Stimulated activated CD4-positive, alpha-beta T cell treated with anti-CD3 and anti-CD28 coated beads, Interleukin-4, amount 100 ng/mL, for 24 hours (primary cell): ENCODE measurements at regions not wholly inside any gene's neighbourhood (a gene's known extent, or its start where the extent isn't known, plus 50 kb on each side); places are given as distances from the start of the nearest gene placed in this dataset.
"Not testable (repeated sequence)": the region's sequence is repeated elsewhere in the genome, so short reads cannot be mapped to it uniquely, and the experiment has no call there.

Experiments used
- DNase-seq: peaks from one replicate; pipeline ENCODE4 v3.0.0-alpha.2; 2020

DNA sequence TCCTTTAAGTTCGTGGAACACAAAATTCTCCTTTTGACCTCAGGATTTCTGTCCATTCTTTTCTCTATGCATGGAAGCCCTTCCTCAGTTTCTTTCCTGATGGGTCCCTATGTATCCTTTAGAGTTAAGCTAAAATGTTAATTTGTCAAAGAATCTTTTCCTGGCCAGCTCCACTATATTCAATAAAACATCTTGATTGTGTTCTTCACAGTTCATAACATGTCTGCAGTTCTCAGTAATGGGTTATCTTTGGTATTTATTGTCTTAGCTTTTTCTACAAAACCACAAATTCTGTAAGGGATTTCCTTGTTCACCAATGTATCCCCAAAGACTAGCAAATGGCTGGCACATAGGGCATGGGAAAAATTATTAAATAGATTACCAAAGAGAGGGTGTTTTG is 998.5 kb downstream of the ADGRL2 start:
- DNase-seq: no peak

DNA sequence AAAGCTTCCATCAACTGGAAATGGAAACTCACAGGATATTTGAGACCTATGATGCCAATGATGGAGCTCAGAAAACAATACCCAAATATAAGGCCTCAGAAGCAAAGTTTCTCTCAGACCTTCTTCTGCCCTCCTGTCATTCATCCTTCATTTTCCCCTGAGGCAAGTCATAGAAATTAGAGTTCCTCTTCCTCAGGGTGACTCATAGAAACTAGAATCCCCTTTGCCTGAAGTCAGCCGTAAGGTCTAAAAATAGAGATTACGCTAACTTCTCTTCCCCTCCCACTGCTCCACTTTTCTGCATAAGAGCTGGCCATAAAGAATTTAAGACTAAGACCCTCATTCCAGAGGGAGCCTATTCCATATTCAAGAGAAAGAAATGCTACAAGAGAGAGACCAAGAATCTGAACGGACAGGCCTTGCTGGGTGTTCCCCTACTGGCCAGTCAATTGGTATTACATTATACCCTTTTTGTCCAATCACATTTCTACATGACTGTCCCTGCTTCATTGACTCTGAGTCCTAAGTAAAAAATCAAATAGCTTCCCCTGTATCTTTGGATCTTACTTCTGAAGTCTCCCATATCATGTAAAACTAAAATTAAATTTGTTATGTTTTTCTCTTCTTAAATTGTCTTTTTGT is 994.9 kb downstream of the ADGRL2 start:
- DNase-seq: no peak

DNA sequence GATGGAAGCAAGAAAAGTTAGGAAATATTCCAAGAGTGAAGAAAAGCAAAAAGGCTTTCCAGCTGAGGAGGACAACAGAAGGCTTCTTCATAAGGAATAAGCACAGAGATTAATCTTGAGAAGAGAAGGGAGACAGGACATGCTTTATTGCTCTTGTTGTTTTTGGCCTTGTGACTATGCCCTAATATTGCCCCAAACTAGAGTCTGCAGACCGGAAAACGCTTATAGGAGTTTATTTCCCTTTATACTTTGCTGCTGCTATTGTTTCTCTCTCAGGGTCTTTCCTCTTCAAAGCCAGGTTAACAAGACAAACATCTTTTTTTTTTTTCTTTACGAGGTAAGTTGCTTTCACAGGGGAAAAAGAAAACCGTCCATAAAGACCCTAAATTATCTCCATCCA is 991.4 kb downstream of the ADGRL2 start:
- DNase-seq: no peak

DNA sequence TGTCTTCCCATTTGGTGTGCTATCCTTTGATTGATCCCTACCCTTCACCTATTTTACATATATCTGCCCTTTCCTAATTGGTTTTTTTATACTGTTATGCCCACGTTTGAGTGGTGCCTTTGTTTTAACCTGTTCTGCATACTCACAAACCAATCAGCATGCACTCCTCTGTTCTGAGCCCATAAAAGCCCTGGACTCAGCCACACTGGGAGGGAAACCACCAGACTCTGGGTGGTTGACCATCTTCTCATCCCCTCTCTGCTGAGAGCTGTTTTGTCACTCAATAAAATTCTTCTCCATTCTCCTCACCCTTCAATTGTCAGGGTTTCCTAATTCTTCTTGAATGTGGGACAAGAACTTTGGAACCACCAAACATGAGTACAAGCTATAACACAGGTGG is 989.8 kb downstream of the ADGRL2 start:
- no peak for DNase-seq

DNA sequence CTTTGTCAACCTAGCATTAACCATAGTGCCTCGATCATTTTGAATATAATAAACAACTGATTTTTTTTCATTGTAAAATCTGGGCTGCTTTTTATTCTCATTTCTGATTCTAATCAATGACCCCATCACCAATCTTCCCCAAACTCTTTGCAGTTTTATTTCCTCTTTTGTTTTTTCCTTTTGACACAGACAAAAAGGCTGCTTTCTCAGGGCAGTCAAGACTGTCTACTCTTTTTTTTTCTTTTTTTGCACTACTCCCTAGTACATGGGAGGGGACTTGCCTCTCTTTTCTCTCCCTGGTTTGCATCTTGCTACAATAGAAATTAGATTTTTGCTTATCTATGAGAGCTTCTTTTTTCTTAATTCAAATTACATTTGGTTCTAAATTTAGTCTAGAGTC is 987.9 kb downstream of the ADGRL2 start:
- no peak for DNase-seq

DNA sequence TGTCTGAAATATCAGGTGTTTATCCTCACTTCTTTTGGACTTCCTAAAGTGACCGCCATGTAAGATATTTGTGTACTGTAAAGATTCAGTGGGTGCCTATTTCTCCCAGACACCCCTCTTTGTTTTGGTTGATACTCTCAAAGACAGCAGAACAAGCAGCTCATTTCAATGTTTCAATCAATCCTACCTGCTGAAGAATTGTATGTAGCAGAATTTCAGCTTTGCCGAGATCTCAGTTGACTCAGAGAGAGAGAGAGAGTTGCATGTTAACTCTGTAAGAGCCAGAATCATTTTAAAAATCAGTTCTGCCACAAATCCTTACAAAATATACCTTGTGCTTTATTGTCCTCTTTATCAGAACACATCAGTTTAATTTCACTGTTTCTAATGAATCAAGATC is 987.3 kb downstream of the ADGRL2 start:
- no peak for DNase-seq

DNA sequence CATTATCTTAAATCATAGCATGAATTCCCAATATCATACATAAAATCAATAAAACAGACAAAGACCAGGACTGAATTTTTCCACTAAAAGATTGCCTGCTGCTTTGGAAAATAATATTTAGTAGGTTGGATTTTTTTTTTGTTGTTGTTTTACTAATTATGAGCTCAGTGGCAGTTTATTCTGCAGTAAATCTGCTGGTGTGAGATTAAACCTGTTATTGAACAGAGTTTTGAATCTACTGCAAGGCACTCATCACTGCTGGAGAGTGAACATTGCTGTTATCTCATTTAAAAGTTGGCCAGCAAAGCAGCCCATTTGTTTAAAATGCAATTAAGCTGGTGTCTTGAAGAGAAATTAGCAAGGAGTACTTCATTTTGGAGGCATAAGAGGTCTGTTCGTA is 986.1 kb downstream of the ADGRL2 start:
- DNase-seq: no peak

DNA sequence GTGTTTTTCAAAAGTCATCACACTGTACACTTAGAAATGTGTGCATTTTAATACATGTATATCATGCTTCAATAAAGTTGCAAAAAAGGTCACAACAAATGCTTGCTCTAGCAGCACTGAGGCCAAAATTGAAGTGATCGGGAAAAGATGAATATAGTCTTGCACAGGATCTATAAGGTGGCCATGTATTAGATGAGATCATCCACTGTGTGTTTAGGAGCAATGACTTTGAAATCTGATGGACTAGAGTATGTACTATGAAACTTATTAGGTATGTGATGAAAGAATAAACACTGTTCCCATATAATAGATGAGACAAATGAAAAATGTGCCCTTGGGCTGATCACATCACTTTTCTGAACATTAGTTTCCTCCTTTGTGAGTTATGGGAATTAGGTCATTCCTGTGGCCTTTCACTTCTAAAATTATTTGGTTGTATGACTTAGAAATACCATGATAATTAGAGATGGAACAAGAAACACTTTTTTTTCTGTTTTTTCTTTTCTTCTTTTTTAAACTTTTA is 984.6 kb downstream of the ADGRL2 start:
- DNase-seq: no peak

DNA sequence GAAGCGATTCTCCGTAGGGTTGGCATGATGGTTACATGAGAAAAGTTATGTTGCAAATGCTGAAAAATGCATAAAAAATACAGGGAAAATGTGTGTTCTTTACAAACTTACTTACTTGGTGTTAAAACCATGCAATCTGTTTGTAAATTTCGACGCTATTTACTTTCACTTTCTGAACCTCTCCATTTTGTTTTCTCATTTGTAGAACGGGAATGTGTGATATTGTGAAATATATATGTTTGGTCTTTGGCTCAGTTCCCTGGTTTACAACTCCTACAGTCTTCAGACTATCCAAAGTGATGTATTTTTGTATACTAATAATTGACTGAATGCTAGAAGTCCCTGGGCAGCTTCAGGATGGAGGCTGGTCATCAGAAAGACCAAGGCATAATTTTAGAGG is 982.3 kb downstream of the ADGRL2 start:
- DNase-seq: no peak

DNA sequence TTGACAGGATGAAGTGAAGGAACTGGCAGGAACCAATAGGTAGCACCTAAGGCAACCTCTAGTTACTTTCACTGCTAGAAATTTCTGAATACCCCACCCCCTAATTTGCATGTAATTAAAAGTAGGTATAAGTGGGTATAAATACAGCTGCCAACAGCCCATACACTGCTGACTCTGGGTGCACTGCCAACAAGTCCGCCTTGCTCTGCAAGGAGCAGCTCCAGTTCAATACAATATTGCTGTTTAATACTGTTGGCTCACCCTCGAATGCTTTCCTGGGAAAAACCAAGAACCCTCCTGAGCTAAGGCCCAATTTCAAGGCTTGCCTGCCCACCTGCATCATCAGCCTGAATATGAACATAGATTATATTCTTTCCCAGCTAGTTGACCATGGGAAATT is 981.9 kb downstream of the ADGRL2 start:
- no peak for DNase-seq

DNA sequence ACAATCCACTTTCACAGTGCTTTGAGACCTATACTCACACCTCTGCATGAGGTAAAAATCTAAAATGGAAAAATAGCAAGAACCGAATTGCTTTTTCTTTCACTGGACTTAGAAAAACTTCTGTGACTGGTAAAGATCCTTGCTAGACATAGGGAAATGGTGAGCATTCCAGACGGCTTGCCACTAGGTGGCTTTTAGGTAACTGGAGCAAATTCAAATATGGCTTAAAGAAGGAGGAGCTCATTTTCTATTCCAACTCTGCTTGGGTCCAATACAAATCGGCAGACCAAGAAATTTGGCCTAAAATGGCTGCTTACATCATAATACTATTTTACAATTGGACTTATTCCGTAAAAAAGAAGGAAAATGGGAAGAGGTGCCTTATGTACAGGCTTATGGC is 977.9 kb downstream of the ADGRL2 start:
- no peak for DNase-seq

DNA sequence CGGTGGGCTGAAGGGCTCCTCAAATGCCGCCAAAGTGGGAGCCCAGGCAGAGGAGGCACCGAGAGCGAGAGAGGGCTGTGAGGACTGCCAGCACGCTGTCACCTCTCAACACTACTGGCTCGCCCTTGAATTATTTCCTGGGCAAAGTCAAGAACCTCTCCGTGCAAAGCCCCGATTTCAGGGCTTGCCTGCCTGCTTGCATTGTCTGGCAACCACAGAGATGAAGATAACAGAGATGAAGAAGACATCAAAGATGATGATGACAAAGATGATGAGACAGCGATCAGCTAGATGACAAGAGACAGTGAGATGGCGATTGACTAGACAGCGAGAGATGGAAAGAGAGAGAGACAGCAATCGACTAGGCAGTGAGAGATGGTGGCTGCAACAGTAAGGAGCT is 976.5 kb downstream of the ADGRL2 start:
- DNase-seq: no peak

DNA sequence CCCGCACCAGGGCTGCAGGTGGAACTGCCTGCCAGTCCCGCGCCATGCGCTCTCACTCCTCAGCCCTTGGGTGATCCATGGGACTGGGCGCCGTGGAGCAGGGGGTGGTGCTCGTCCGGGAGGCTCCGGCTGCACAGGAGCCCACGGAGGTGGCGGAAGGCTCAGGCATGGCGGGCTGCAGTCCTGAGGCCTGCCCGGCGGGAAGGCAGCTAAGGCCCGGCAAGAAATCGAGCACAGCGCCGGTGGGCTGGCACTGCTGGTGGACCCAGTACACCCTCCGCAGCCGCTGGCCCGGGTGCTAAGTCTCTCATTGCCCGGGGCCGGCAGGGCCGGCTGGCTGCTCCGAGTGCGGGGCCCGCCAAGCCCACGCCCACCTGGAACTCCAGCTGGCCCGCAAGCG is 976.0 kb downstream of the ADGRL2 start:
- not testable (repeated sequence) for DNase-seq

DNA sequence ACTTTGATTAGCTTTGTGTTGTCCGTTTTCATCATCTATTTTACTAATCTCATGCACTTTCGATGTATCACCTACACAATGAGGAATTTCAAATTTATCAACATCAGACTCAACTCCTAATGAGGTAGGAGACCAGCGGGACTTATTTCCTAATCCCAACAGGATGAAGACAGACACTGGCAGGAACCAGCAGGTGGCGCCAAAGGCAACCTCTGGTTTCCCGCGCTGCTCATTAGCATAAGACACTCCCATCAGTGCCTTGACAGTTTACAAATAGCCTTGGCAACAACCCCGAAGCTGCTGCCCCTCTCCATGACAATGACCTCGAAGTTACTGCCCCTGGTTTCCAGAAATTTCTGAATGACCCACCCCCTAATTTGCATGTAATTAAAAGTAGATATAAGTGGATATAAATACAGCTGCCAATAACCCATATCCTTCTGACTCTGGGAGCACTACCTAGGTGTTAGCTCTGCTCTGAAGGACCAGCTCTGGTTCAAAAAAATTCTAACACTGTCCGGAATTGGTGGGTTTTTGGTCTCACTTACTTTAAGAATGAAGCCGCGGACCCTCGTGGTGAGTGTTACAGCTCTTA is 974.8 kb downstream of the ADGRL2 start:
- DNase-seq: peak; percentile 18

DNA sequence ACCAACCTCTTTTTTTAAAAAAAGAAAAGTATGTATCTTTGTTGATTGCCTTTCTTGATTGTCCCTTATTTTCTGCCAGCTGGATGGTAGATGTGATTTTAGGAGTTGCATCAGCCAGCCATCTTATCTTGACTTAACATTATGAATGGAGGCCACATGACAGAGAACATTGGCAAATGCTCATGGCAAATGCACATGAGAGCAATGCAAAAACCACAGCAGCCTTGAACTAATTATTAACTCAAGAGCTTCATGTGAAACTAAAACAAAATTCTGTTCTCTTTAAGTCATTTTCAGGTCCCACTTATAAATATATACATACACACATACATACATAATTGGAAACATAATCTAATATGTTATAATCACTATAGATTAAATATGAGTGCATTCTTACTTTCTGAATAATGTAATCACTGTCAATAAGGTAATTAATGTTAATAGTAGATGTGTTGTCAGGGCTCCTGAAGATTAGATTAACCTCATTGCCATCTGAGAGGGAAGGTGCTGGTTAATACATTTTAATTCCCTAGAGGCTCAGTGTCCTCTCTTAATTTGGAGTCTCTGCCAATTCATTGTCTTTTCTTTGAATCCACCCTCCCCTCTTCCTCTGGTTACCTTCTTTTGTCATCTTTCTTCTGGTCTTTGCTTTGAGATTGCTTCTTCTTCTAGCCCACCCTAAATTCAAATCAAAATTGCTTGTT is 962.2 kb downstream of the ADGRL2 start:
- no peak for DNase-seq

DNA sequence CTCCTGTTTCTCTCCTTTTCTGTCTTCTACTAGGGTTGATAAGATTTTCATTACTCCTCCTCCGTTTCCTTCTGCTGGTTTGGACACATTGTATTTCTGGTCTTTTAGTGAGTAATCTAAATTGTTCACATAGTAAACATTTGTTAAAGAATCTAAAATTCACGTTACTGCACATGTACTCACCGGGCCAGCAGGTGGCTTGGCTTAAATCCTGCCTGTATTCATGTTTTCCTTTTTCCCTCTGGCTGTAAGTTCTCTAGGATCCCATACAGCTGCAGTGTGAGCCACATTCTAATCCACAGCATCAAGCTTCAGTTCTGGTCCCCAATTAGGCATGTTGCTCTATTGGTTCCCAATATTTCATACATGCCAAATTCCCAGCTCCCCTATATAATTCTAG is 958.3 kb downstream of the ADGRL2 start:
- DNase-seq: no peak

DNA sequence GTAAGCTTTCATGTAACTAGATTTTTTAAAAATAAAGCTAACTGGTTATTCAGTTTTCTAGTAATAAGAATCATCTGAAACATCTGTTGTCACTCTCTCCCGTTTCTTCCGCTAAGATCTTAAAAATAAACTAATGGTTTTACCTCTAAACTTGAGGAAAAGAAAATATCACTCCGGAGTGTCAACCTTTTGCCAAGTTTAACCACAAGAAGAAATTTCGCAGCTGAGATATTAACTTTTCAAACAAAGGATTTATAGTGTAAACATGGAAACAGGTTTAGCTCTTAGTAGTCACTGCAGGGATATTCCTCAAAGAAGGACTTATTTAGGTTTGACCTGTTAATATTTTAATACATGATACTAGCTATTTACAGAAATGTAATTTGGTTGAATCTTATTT is 954.9 kb downstream of the ADGRL2 start:
- DNase-seq: no peak

DNA sequence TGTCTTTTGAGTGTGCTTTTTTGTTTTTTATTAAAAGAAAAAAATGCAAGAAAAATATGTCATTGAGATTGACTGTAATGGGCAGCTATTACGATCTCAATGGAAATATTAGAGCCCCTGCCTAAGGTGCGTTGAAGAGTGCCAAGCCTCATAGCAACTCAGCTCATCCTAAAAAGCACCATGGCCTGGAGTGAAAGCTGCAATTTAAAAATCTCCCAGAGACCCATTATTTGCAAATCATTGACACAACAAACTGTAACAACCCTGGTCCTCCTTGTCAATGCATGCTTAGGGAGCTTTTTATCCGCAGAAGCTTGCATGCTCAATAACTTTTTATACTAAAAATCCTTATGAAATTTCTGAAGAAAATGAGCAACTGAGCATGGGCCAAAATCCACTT is 954.5 kb downstream of the ADGRL2 start:
- DNase-seq: no peak

DNA sequence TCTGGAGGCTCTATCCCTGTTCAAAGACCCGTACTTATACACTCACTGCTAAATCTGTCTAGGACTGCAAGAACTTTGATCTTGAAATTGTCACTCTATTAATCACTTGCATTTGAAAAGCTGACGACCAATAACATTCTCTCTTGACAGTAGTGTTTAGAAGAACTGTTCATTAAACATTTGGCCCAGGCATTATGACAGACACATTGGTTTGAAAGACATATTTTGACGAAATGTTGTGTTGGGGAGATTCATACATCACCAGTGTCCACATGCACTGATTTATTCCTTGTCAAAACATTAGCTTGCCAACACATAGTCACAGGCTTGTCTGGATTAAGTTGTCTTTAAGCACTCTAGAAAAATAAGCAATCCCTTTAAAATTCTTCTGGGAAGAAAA is 951.3 kb downstream of the ADGRL2 start:
- DNase-seq: no peak

DNA sequence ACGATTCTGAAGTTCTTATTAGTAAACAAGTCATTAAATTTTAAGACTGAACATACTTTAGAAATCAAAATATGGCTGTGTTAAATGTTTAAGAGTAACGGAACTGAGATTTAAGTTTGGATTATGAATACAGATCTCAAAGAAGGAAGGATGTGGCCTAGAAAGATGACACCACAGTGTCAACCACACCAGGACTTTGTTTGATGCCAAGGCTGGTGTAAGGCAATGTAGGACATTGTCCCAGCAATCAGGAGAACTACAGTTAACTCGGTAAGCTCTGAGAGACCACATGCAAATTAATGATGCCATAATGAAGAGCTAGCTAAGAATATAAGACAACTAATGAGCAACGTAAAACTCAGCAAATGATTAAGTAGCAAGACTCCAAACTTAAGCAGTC is 932.9 kb downstream of the ADGRL2 start:
- no peak for DNase-seq

DNA sequence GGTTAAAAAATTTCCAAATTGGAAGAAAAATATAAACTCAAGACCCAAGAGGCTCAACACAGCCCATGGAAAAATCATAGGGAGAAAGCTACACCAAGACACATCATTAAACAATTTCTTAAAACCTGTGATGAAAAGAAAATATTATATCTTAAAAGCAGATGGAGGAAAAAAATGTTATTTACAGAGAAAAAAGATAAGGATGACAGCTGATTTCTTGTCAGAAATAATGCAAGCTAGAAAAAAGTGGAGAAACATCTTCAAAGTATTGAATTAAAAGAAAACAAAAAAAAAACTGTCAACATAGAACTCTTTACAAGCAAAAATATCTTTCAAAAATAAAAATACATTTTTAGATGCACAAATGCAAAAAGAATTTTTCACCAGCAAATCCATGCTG is 930.5 kb downstream of the ADGRL2 start:
- DNase-seq: no peak

DNA sequence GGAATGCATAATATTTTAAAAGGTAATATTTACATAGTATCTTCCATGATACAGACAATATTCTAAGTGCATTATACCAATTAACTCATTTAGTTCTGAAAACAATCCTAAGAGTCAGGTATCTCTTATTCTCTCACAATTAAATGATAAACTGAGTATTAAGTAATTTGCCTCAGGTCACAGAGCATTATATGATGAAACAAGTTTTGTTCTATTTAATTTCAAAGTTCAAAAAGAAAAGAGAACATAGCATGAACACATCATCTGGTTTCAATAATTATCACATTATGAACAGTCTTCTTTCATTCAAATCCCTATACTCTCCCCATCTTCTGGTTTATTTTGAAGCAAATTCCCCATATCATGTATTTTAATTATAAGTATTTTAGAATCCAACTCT is 927.5 kb downstream of the ADGRL2 start:
- no peak for DNase-seq

DNA sequence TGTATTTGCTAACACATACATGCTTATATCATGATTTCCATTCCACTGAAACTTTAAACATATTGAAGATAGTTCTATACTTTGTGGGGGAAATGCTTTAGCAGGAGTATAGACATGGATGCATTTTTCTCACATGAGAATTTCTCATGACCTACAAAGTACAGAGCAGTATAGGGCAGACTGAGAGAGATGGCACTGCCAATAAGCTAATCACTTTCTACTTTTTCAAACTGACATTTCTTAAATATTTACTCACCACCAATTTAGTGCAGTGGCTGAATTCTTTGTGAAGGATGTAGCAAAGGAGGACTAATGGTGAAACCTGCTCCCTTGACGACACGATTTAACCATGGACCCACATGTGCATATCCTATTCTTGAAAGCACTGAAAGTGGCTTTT is 923.5 kb downstream of the ADGRL2 start:
- no peak for DNase-seq

DNA sequence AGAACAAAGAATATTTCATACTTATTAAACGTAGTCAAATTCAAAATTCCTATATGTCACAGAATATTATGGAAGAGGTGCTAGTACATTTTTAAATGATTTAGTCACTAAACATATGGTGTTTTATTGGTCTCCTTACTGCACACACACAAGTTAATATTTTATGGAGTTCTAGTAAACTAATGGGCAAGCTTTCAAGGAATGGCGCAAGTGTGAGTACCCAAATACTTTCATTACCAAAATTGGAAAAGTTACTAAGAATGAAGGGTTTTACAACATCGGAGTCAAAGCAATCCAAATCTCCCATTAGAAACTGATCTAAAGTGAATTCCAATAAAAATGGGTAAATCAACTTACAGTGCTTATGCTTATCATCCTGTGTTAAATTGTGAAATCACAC is 921.9 kb downstream of the ADGRL2 start:
- DNase-seq: no peak

DNA sequence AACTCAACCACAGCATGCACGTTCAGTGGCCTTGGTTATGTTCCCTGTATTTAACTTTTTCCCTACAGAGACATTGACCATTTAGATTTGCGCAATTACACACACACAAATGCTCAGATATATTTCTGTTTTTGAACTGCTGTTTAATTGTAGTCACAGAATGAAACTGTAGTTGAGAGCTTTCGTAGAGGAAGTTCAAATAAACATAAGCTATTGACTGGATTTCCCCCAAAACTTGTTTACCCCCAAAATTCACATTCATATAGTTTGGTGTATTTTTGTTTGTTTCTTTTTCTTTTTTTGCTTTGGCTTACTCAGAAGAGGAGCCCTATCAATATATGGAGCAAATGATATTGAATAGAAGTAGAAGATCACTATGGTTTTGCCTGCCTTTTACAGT is 921.0 kb downstream of the ADGRL2 start:
- no peak for DNase-seq
